Pancreas (tissue), 10 donors: ENCODE measurements at regions not wholly inside any gene's neighbourhood (a gene's known extent, or its start where the extent isn't known, plus 50 kb on each side); places are given as distances from the start of the nearest gene placed in this dataset.
"Not testable (repeated sequence)": the region's sequence is repeated elsewhere in the genome, so short reads cannot be mapped to it uniquely, and the experiment has no call there.

ENCODE experiments used
- ATAC-seq, 4 donors: fragments of 200-7000 bp; cut with Tn5 transposase; one replicate each; pipeline versions ENCODE4 v1.8.0 to v1.9.1; 2020; ENCODE audit warnings: mild to moderate bottlenecking in 4 of 4, moderate library complexity in 4 of 4
- DNase-seq, 6 donors: peaks; one replicate each; pipeline ENCODE4 v3.0.0-alpha.2; 2020
- FAIRE-seq: peaks from 2 replicates; lab custom pipeline; 2012; peaks lifted over from hg19 to GRCh38; lab: Jason Lieb, UNC
- H3K27ac ChIP-seq, 4 donors: fragments of 200-600 bp; sonication (generic); 1 replicate in 3 of 4; 2 replicates in 1 of 4; pipeline versions ENCODE4 v1.5.0 to v1.8.0; 2020
- H3K27me3 ChIP-seq, 4 donors: fragments of 200-600 bp; one replicate each; pipeline ENCODE4 v1.8.0; 2021
- H3K36me3 ChIP-seq, 3 donors: fragments of 200-600 bp; sonication (generic) in 1 of 3; one replicate each; pipeline versions ENCODE4 v1.5.0 to v1.8.0; 2020 to 2021
- H3K4me1 ChIP-seq, 3 donors: fragments of 200-600 bp; one replicate each; pipeline ENCODE4 v1.8.0; 2021
- H3K4me3 ChIP-seq, 4 donors: fragments of 200-600 bp; sonication (generic) in 2 of 4; one replicate each; pipeline versions ENCODE4 v1.5.0 to v1.8.0; 2020 to 2021
- H3K9me3 ChIP-seq, 4 donors: fragments of 200-600 bp; one replicate each; pipeline ENCODE4 v1.8.0; 2021
- WGBS, 2 donors: extraction: QIAGEN DNeasy Blood & Tissue Kit; methylation state at CpG; one replicate each; pipeline ENCODE4 v1.1.7; 2013; 5-methylcytosine and 5-hydroxymethylcytosine counted together
- intact Hi-C, 3 donors: fragments of 100-400 bp; cut with DNase I; formaldehyde crosslinking; loops; one replicate each; pipeline versions ENCODE4 v1.11.1 to v1.14.2; 2022
- TF ChIP-seq, protein P1 (sequence below), 4 donors: fragments of 200-600 bp; sonication (generic) in 3 of 4; IDR thresholded peaks; one replicate each; pipeline versions ENCODE4 v1.5.0 to v1.8.0; 2021; ENCODE audit warnings: antibody characterized with exemption in 4 of 4
- donor health status: healthy with polysubstance abuse.
- donor health status: DM: no; HTN: no; CAD: no; lungs with moderate emphysema.
- donor health status: DM: no; HTN: no; CAD: no.
- donor health status: control.
- donor health status: control.
- donor health status: Bipolar disorder and iron deficiency.
- donor health status: DM: yes; HTN: yes; CAD: no.
- donor health status: DM: no; HTN: no; CAD: no.
- donor health status: DM: no; HTN: no; CAD: no.
- donor health status: DM: yes; HTN: yes; CAD: no.

DNA sequence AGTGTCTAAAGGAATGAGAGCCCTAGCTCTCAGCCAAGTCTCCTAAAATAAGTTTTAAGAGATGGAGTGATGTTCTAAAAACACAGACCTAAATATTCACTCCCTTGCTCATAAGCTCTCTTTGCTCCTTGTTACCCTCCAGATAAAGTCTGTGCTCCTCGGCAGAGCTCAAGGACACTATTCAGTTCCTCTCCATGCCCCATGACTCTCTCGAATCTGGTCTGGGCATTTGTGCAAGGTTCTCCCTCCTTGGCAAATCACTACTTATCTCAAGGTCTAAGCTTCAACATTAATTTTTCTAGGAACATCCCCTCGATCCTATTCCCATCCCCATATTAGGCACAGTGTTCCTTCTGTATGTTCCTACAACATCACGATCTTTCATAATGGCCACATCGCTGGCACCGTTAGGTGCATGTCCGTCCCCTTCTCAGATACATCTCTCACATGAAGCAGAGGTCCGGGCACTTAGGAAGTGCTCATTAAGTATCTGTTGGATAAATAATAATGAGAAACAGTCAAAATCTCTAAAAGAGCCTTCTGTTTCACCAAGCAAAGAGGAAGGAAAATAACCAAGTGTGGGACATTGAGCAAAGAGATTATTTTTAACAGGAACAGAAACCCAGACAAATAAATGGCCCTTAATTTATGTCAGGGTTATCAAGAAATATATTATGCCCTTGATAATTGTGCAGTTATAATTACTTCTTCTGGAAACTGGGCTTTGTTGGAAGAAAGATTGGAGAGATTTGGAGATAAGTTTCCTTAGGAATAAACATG lies 85.9 kb upstream of the HTR4 start:
- H3K27ac ChIP-seq, result peak overlapping the region in 2 of 4 donors; percentile 44 to 69
- FAIRE-seq (no peak), ATAC-seq (peak in 1 of 4 donors; percentile 11)

GRCh38 chr5:148740966-148741742 lies 85.3 kb upstream of the ADRB2 start:
- no peaks in the 10 kb centered on the region for H3K9me3 ChIP-seq
- H3K27me3 ChIP-seq, result no peaks in the 10 kb centered on the region
- FAIRE-seq (peak; percentile 5), ATAC-seq (peak in 3 of 4 donors; percentile 69 to 82 (median 77)), DNase-seq (no peak)
- H3K27ac ChIP-seq, result no peak overlapping the region
- H3K4me1 ChIP-seq, result peaks cover 0 to 16% (median 7%) of the 10 kb centered on the region in 3 donors
- TF ChIP-seq, protein P1, sequence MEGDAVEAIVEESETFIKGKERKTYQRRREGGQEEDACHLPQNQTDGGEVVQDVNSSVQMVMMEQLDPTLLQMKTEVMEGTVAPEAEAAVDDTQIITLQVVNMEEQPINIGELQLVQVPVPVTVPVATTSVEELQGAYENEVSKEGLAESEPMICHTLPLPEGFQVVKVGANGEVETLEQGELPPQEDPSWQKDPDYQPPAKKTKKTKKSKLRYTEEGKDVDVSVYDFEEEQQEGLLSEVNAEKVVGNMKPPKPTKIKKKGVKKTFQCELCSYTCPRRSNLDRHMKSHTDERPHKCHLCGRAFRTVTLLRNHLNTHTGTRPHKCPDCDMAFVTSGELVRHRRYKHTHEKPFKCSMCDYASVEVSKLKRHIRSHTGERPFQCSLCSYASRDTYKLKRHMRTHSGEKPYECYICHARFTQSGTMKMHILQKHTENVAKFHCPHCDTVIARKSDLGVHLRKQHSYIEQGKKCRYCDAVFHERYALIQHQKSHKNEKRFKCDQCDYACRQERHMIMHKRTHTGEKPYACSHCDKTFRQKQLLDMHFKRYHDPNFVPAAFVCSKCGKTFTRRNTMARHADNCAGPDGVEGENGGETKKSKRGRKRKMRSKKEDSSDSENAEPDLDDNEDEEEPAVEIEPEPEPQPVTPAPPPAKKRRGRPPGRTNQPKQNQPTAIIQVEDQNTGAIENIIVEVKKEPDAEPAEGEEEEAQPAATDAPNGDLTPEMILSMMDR (IDR thresholded peaks at IDR 0.05), result peak in 3 of 4 donors; percentile 37 to 72 (median 59)
- no peaks in the 10 kb centered on the region for H3K36me3 ChIP-seq
- H3K4me3 ChIP-seq, result no peak overlapping the region
- 48 to 58% methylated on average over 9 of the region's 9 CpGs for WGBS, 2 donors
- intact Hi-C loops, result no loop called here

More for the DNA sequence above, 85.9 kb upstream of the HTR4 start:
- Histone ChIP-seq H3K4me3 (no peak overlapping the region), H3K4me1 (peaks cover 0 to 16% (median 7%) of the 10 kb centered on the region in 3 donors), H3K27me3 (no peaks in the 10 kb centered on the region), H3K36me3 (no peaks in the 10 kb centered on the region), H3K9me3 (no peaks in the 10 kb centered on the region)
- WGBS, 2 donors, result 67 to 68% methylated on average over 8 of the region's 8 CpGs
- no peak for DNase-seq
- TF ChIP-seq, protein P1 (IDR thresholded peaks at IDR 0.05), result no peak
- intact Hi-C loops, result no loop called here

DNA sequence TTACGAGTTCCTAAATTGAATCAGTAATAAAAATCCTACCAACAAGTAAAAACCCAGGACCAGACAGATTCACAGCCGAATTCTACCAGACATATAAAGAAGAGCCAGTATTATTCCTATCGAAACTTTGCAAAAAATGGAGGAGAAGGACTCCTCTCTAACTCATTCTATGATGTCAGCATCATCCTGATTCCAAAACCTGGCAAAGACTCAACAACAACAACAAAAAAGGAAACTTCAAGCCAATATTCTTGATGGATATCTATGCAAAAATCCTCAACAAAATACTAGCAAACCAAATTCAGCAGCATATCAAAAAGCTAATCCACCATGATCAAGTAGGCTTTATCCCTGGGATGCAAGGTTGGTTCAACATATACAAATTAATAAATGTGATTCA lies 84.6 kb upstream of the ADRB2 start:
- ATAC-seq, DNase-seq, H3K27ac ChIP-seq, H3K9me3 ChIP-seq, H3K36me3 ChIP-seq, H3K27me3 ChIP-seq, intact Hi-C loops, H3K4me3 ChIP-seq: not testable (repeated sequence)
- peaks cover 0 to 16% (median 7%) of the 10 kb centered on the region in 3 donors for H3K4me1 ChIP-seq
- FAIRE-seq, result peak; percentile 37
- WGBS, 2 donors, result 53 to 66% methylated on average over 3 of the region's 3 CpGs

DNA sequence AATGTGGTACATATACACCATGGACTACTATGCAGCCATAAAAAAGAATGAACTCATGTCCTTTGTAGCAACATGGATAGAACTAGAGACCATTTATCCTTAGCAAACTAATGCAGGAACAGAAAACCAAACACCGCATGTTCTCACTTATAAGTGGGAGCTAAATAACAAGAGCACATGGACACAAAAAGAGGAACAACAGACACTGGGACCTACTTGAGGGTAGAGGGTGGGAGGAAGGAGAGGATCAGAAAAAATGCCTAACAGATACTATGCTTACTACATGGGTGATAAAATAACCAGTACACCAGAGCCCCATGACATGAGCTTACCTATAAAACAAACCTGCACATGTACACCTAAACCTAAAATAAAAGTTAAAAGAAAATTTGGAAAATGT lies 82.0 kb upstream of the ADRB2 start:
- H3K4me1 ChIP-seq, H3K4me3 ChIP-seq, DNase-seq, FAIRE-seq, H3K27ac ChIP-seq, intact Hi-C loops, ATAC-seq, H3K27me3 ChIP-seq, H3K36me3 ChIP-seq, H3K9me3 ChIP-seq: not testable (repeated sequence)
- 84 to 97% methylated on average over 1 of the region's 1 CpG for WGBS, 2 donors

DNA sequence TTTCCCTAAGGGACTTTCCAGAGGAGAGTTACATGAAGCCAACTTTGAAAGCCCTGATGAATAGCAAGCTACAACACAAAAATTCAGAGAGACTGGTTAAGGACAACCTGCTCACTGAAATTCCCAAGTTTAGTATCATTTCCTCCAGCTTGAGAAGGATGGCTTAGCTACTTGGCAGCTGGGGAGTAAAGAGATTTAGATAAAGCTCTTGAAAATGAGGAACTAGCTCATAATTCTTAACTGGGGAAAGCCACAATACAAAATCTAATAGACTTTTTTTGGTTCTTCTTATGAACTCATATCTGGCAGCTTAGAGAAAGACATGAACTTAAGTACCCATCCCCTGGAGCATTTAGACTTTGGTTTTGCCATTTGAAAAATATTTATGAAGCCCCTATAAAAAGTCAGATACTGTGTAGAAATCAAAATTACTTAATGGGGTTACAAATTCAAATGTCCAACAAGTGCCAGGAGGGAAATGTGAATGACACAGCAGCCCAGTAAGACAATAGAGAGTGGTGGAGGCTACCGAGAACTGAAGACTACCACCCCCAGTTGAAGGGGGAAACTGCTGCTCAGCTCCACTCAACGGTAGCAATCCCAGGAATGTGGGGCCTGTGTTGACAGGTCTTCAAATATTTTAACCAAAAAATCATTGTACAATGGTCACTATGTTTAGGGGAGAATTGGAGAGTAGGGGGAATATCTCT lies 79.4 kb upstream of the ADRB2 start:
- intact Hi-C loops, result no loop called here
- Histone ChIP-seq H3K4me3 (no peak overlapping the region), H3K36me3 (no peaks in the 10 kb centered on the region), H3K27ac (no peak overlapping the region), H3K9me3 (no peaks in the 10 kb centered on the region), H3K4me1 (no peaks in the 10 kb centered on the region), H3K27me3 (no peaks in the 10 kb centered on the region)
- FAIRE-seq (no peak), ATAC-seq (no peak), DNase-seq (no peak)
- TF ChIP-seq, protein P1 (IDR thresholded peaks at IDR 0.05), result no peak
- WGBS, 2 donors, result 48 to 65% methylated on average over 2 of the region's 2 CpGs
